Thymus (tissue), 11 donors: ENCODE measurements at regions not wholly inside any gene's neighbourhood (a gene's known extent, or its start where the extent isn't known, plus 50 kb on each side); places are given as distances from the start of the nearest gene placed in this dataset.

ENCODE experiments used
- DNase-seq, 9 donors: peaks; one replicate each; pipeline ENCODE4 v3.0.0-alpha.2; 2013; ENCODE audit warnings: low spot score in 9 of 9, low read depth in 6 of 9, missing footprints in 1 of 9
- H3K27ac ChIP-seq, 2 donors: one replicate each; pipeline ENCODE4 v1.5.1; 2013; ENCODE audit warnings: control low read depth in 1 of 2, low read depth in 1 of 2, low read length in 1 of 2, mild to moderate bottlenecking in 1 of 2, moderate library complexity in 1 of 2
- H3K27me3 ChIP-seq, 2 donors: one replicate each; pipeline ENCODE4 v1.5.1; 2013; ENCODE audit warnings: low read length in 1 of 2; ENCODE audit not compliant: control insufficient read depth in 2 of 2, insufficient read depth in 1 of 2
- H3K36me3 ChIP-seq, 2 donors: one replicate each; pipeline ENCODE4 v1.5.1; 2013; ENCODE audit warnings: low read length in 1 of 2, mild to moderate bottlenecking in 1 of 2, moderate library complexity in 1 of 2; ENCODE audit not compliant: control insufficient read depth in 2 of 2, insufficient read depth in 2 of 2
- H3K4me1 ChIP-seq, 2 donors: one replicate each; pipeline ENCODE4 v1.5.1; 2013; ENCODE audit warnings: low read length in 2 of 2; ENCODE audit not compliant: control insufficient read depth in 2 of 2, insufficient read depth in 2 of 2
- H3K4me3 ChIP-seq, 2 donors: one replicate each; pipeline ENCODE4 v1.5.1; 2013; ENCODE audit warnings: low read length in 2 of 2, control low read depth in 1 of 2, mild to moderate bottlenecking in 1 of 2
- H3K9me3 ChIP-seq, 2 donors: one replicate each; pipeline ENCODE4 v1.5.1; 2013; ENCODE audit warnings: low read length in 1 of 2, mild to moderate bottlenecking in 1 of 2; ENCODE audit not compliant: control insufficient read depth in 2 of 2, insufficient read depth in 1 of 2
- WGBS: extraction: QIAGEN DNeasy Blood & Tissue Kit; methylation state at CpG from one replicate; pipeline ENCODE4 v1.1.7; 2013; 5-methylcytosine and 5-hydroxymethylcytosine counted together
- donor health status: healthy.

- H3K27me3 ChIP-seq: no peaks in the 10 kb centered on the region
- no peak overlapping the region for H3K27ac ChIP-seq
- H3K36me3 ChIP-seq: no peaks in the 10 kb centered on the region
- H3K4me1 ChIP-seq: no peaks in the 10 kb centered on the region
- WGBS: 95% methylated on average over 9 of the region's 9 CpGs
- no peak for DNase-seq
- no peak overlapping the region for H3K4me3 ChIP-seq
- H3K9me3 ChIP-seq: no peaks in the 10 kb centered on the region
Observed at GRCh38 chr20:18986895-18987580, 173.5 kb downstream of the SCP2D1 start.

DNA sequence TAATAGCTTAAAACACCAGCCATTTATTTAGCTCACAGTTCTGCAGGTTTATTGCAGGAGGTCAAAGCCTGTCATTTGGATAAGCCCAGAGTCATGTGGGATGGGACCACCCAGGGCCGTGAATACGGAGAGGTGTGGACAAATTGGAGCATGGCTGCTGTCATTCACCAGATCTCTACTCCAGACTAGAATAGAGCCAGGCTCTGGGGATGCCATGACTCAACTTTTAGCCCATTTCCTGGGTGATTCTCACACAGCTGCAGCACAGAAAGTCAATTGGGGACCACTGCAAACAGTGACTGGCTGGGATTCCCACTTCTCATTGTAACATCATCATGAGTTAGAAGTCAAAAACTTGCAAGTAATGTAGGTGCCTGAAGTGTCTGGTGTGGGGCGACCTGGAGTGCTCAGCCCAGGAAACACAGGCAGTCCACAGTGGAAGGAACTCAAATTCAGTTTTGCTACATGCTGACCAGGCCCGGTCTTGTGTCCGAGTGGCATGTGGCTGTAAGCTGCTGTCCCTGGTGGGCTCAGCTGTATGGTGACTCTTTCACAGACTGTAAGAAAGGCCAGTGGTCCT is 174.3 kb downstream of the SCP2D1 start:
- Histone ChIP-seq H3K4me1 (no peaks in the 10 kb centered on the region), H3K36me3 (no peaks in the 10 kb centered on the region), H3K27ac (no peak overlapping the region), H3K4me3 (no peak overlapping the region), H3K9me3 (no peaks in the 10 kb centered on the region), H3K27me3 (no peaks in the 10 kb centered on the region)
- WGBS: 94% methylated on average over 5 of the region's 5 CpGs
- DNase-seq: no peak

DNA sequence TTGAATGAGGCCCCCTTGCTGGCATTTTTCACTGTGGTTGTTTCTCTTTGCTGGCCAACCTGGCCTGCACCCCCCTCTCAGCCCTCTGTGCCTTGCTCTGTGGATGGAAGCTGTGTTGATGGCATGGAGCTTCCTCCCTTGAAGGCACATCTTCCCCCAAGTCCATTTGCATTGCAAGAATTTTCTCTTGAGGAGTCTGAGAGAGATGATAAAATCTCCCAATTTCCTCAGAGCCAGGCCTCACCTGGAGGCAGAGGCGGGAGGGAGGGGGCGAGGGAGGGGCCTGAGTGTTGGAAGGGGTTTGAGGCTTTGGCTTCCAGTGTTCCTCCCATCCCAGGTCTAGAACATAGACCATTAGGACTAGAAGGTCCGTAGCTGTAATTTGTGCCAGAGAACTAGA is 175.1 kb downstream of the SCP2D1 start:
- no peak for DNase-seq
- WGBS: 93% methylated on average over 3 of the region's 3 CpGs
- Histone ChIP-seq H3K4me3 (no peak overlapping the region), H3K4me1 (no peaks in the 10 kb centered on the region), H3K9me3 (no peaks in the 10 kb centered on the region), H3K36me3 (no peaks in the 10 kb centered on the region), H3K27ac (no peak overlapping the region), H3K27me3 (no peaks in the 10 kb centered on the region)

DNA sequence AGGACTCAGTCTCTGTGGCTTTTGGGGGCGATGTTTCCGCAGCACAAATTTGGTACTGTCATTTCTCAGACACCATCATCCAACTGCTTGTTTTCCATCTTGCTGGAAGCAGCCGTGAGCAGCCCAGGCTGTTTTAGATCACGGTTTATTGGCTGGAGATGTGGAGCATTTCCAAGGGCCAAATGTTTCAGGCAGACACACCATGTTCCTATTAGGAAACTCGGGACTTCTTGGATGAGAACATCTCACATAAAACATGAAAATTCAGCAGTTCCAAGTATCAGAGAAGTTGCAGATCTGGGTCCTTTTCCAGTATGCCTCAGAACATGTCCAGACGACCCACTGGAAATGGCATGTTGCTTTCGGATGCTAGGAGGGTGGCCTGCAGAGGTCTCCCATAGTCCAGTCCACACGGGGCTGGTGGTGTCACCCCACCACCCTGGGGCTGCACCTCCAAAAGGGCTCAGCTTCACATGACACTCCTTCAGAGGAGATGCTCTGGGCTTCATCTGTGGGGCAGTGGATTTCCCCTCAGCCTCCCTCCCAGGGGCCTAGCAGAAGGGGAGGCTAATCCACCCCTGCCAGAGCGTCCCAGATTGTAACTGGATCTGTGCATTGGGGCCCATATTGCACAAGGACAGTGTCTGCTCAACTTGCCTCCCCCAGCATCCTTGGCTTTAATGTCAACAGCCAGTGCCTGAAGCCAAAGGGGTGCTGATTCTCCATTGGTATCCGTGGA is 176.3 kb downstream of the SCP2D1 start:
- no peak overlapping the region for H3K27ac ChIP-seq
- H3K36me3 ChIP-seq: no peaks in the 10 kb centered on the region
- H3K9me3 ChIP-seq: no peaks in the 10 kb centered on the region
- no peaks in the 10 kb centered on the region for H3K4me1 ChIP-seq
- 91% methylated on average over 10 of the region's 10 CpGs for WGBS
- H3K4me3 ChIP-seq: no peak overlapping the region
- DNase-seq: peak in 1 of 9 donors; percentile 7
- H3K27me3 ChIP-seq: no peaks in the 10 kb centered on the region

GRCh38 chr20:18991012-18991411 is 177.4 kb downstream of the SCP2D1 start:
- Histone ChIP-seq H3K27me3 (no peaks in the 10 kb centered on the region), H3K27ac (no peak overlapping the region), H3K9me3 (no peaks in the 10 kb centered on the region), H3K36me3 (no peaks in the 10 kb centered on the region), H3K4me1 (no peaks in the 10 kb centered on the region), H3K4me3 (no peak overlapping the region)
- no peak for DNase-seq
- 91% methylated on average over 2 of the region's 2 CpGs for WGBS

GRCh38 chr20:18992418-18992817 is 178.8 kb downstream of the SCP2D1 start:
- DNase-seq: no peak

DNA sequence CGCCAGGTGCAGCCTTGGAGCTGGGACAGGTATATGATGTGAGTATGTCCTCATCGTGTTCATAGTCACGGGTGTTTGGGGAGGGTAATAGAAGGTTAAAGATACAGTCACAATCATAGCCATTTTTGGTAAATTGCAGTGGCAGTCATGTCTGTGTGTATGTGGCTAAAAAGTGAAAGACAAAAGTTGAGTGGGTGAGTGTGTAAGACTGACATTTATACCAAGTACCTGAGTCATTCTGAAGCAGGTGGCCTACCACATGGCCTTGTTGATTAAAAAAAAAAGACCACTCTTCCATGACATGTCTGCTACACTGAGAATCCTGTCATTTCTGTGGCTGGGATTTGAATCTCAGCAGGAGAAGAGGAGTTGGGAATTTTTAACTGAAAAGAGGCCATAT is 181.9 kb downstream of the SCP2D1 start:
- 98% methylated on average over 3 of the region's 3 CpGs for WGBS
- Histone ChIP-seq H3K9me3 (no peaks in the 10 kb centered on the region), H3K27me3 (no peaks in the 10 kb centered on the region), H3K36me3 (no peaks in the 10 kb centered on the region), H3K4me1 (no peaks in the 10 kb centered on the region), H3K4me3 (no peak overlapping the region), H3K27ac (no peak overlapping the region)
- no peak for DNase-seq

More at GRCh38 chr20:18992418-18992817, 178.8 kb downstream of the SCP2D1 start:
- H3K27ac ChIP-seq: no peak overlapping the region
- WGBS: 86% methylated on average over 1 of the region's 1 CpG
- H3K36me3 ChIP-seq: no peaks in the 10 kb centered on the region
- no peak overlapping the region for H3K4me3 ChIP-seq
- no peaks in the 10 kb centered on the region for H3K27me3 ChIP-seq
- no peaks in the 10 kb centered on the region for H3K9me3 ChIP-seq
- H3K4me1 ChIP-seq: no peaks in the 10 kb centered on the region

DNA sequence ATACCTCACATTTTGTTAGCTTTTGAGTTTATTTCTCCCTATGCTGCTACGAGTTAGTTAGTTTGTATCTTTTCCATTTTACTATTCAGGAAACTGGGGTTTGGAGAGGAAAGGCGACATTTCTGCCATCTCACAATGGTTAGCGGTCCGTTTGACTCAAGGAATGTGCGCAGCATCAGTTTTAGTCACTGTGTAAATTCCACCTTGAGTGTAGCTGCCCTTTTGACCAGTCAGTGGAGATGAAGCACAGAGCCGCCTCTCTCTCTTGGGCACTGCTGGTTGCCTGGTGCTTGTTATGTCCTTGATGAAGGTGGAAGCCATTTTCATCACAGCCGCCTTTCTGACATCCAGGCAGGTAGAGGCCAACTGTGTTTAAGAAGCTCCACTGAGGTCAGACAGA is 185.5 kb downstream of the SCP2D1 start:
- no peaks in the 10 kb centered on the region for H3K9me3 ChIP-seq
- H3K4me1 ChIP-seq: no peaks in the 10 kb centered on the region
- no peak for DNase-seq
- 95% methylated on average over 7 of the region's 7 CpGs for WGBS
- H3K27me3 ChIP-seq: no peaks in the 10 kb centered on the region
- no peak overlapping the region for H3K27ac ChIP-seq
- no peaks in the 10 kb centered on the region for H3K36me3 ChIP-seq
- H3K4me3 ChIP-seq: no peak overlapping the region

- 93% methylated on average over 7 of the region's 7 CpGs for WGBS
- Histone ChIP-seq H3K4me3 (no peak overlapping the region), H3K27ac (no peak overlapping the region), H3K27me3 (no peaks in the 10 kb centered on the region), H3K4me1 (no peaks in the 10 kb centered on the region), H3K36me3 (no peaks in the 10 kb centered on the region), H3K9me3 (no peaks in the 10 kb centered on the region)
- no peak for DNase-seq
Observed at GRCh38 chr20:19000078-19000477, 186.5 kb downstream of the SCP2D1 start.
